ENCODE measurements at regions not wholly inside any gene's neighbourhood (a gene's known extent, or its start where the extent isn't known, plus 50 kb on each side); places are given as distances from the start of the nearest gene placed in this dataset.
A peak's percentile ranks its signal among the peaks of the same experiment; 100 is the strongest.

GRCh38 chr1:48092401-48092800 lies 95.2 kb upstream of the TRABD2B start:
- peaks cover 5% of the 10 kb centered on the region for H3K4me1 ChIP-seq (ENCODE audit: control insufficient read depth, insufficient read depth, low read length)
- H3K27me3 ChIP-seq (ENCODE audit: control insufficient read depth, insufficient read depth, low read length): peaks cover 26% of the 10 kb centered on the region
- no peaks in the 10 kb centered on the region for H3K36me3 ChIP-seq (ENCODE audit: control insufficient read depth, insufficient read depth, low read length)
- no peak overlapping the region for H3K4me3 ChIP-seq (ENCODE audit: low read depth, low read length)
- no peaks in the 10 kb centered on the region for H3K9me3 ChIP-seq (ENCODE audit: control insufficient read depth, insufficient read depth, low read length)
- no peak overlapping the region for H3K27ac ChIP-seq (ENCODE audit: low read depth, low read length)
- no peak for DNase-seq (ENCODE audit: low read depth in 4 of 6, low spot score in 6 of 6)
- 100% methylated on average over 6 of the region's 7 CpGs for WGBS (ENCODE audit: insufficient coverage)

- no peaks in the 10 kb centered on the region for H3K9me3 ChIP-seq (ENCODE audit: control insufficient read depth, insufficient read depth, low read length)
- peaks cover 5% of the 10 kb centered on the region for H3K4me1 ChIP-seq (ENCODE audit: control insufficient read depth, insufficient read depth, low read length)
- H3K36me3 ChIP-seq (ENCODE audit: control insufficient read depth, insufficient read depth, low read length): no peaks in the 10 kb centered on the region
- no peak overlapping the region for H3K27ac ChIP-seq (ENCODE audit: low read depth, low read length)
- peaks cover 26% of the 10 kb centered on the region for H3K27me3 ChIP-seq (ENCODE audit: control insufficient read depth, insufficient read depth, low read length)
- no peak for DNase-seq (ENCODE audit: low read depth in 4 of 6, low spot score in 6 of 6)
- 85% methylated on average over 22 of the region's 26 CpGs for WGBS (ENCODE audit: insufficient coverage)
- H3K4me3 ChIP-seq (ENCODE audit: low read depth, low read length): no peak overlapping the region
These were observed 92.2 kb upstream of the TRABD2B start for GRCh38 chr1:48089356-48089891.

- Histone ChIP-seq H3K27ac (ENCODE audit: low read depth, low read length) (no peak overlapping the region), H3K4me3 (ENCODE audit: low read depth, low read length) (no peak overlapping the region), H3K36me3 (ENCODE audit: control insufficient read depth, insufficient read depth, low read length) (no peaks in the 10 kb centered on the region), H3K27me3 (ENCODE audit: control insufficient read depth, insufficient read depth, low read length) (peaks cover 7% of the 10 kb centered on the region), H3K4me1 (ENCODE audit: control insufficient read depth, insufficient read depth, low read length) (no peaks in the 10 kb centered on the region), H3K9me3 (ENCODE audit: control insufficient read depth, insufficient read depth, low read length) (no peaks in the 10 kb centered on the region)
- DNase-seq (ENCODE audit: low read depth in 4 of 6, low spot score in 6 of 6): peak in 2 of 6 donors; percentile 17 to 44
- WGBS (ENCODE audit: insufficient coverage): no CpG with 5 or more reads among the region's 4 CpGs
These were observed 87.6 kb upstream of the TRABD2B start for GRCh38 chr1:48084826-48085225.

GRCh38 chr1:48082271-48082962 lies 85.2 kb upstream of the TRABD2B start:
- Histone ChIP-seq H3K27me3 (ENCODE audit: control insufficient read depth, insufficient read depth, low read length) (peaks cover 7% of the 10 kb centered on the region), H3K27ac (ENCODE audit: low read depth, low read length) (no peak overlapping the region), H3K4me1 (ENCODE audit: control insufficient read depth, insufficient read depth, low read length) (no peaks in the 10 kb centered on the region), H3K36me3 (ENCODE audit: control insufficient read depth, insufficient read depth, low read length) (no peaks in the 10 kb centered on the region), H3K9me3 (ENCODE audit: control insufficient read depth, insufficient read depth, low read length) (no peaks in the 10 kb centered on the region), H3K4me3 (ENCODE audit: low read depth, low read length) (no peak overlapping the region)
- peak in 2 of 6 donors; percentile 33 to 69 for DNase-seq (ENCODE audit: low read depth in 4 of 6, low spot score in 6 of 6)
- WGBS (ENCODE audit: insufficient coverage): 17% methylated on average over 2 of the region's 6 CpGs

- H3K4me1 ChIP-seq (ENCODE audit: control insufficient read depth, insufficient read depth, low read length): no peaks in the 10 kb centered on the region
- WGBS (ENCODE audit: insufficient coverage): 77% methylated on average over 6 of the region's 6 CpGs
- DNase-seq (ENCODE audit: low read depth in 4 of 6, low spot score in 6 of 6): peak in 1 of 6 donors; percentile 53
- H3K9me3 ChIP-seq (ENCODE audit: control insufficient read depth, insufficient read depth, low read length): no peaks in the 10 kb centered on the region
- no peak overlapping the region for H3K27ac ChIP-seq (ENCODE audit: low read depth, low read length)
- no peaks in the 10 kb centered on the region for H3K36me3 ChIP-seq (ENCODE audit: control insufficient read depth, insufficient read depth, low read length)
- H3K27me3 ChIP-seq (ENCODE audit: control insufficient read depth, insufficient read depth, low read length): peaks cover under 1% of the 10 kb centered on the region
- no peak overlapping the region for H3K4me3 ChIP-seq (ENCODE audit: low read depth, low read length)
These were observed 83.4 kb upstream of the TRABD2B start for GRCh38 chr1:48080331-48081255.

GRCh38 chr1:48079096-48079495 lies 81.9 kb upstream of the TRABD2B start:
- whole genome bisulfite sequencing (ENCODE audit: insufficient coverage): 44% methylated on average over 1 of the region's 1 CpG
- no peaks in the 10 kb centered on the region for H3K9me3 ChIP-seq (ENCODE audit: control insufficient read depth, insufficient read depth, low read length)
- no peak overlapping the region for H3K4me3 ChIP-seq (ENCODE audit: low read depth, low read length)
- no peaks in the 10 kb centered on the region for H3K4me1 ChIP-seq (ENCODE audit: control insufficient read depth, insufficient read depth, low read length)
- no peaks in the 10 kb centered on the region for H3K27me3 ChIP-seq (ENCODE audit: control insufficient read depth, insufficient read depth, low read length)
- no peak for DNase-seq (ENCODE audit: low read depth in 4 of 6, low spot score in 6 of 6)
- no peak overlapping the region for H3K27ac ChIP-seq (ENCODE audit: low read depth, low read length)
- no peaks in the 10 kb centered on the region for H3K36me3 ChIP-seq (ENCODE audit: control insufficient read depth, insufficient read depth, low read length)

GRCh38 chr1:48077795-48078222 lies 80.6 kb upstream of the TRABD2B start:
- Histone ChIP-seq H3K4me1 (ENCODE audit: control insufficient read depth, insufficient read depth, low read length) (no peaks in the 10 kb centered on the region), H3K36me3 (ENCODE audit: control insufficient read depth, insufficient read depth, low read length) (no peaks in the 10 kb centered on the region), H3K27me3 (ENCODE audit: control insufficient read depth, insufficient read depth, low read length) (no peaks in the 10 kb centered on the region), H3K27ac (ENCODE audit: low read depth, low read length) (no peak overlapping the region), H3K9me3 (ENCODE audit: control insufficient read depth, insufficient read depth, low read length) (no peaks in the 10 kb centered on the region), H3K4me3 (ENCODE audit: low read depth, low read length) (no peak overlapping the region)
- WGBS (ENCODE audit: insufficient coverage): 83% methylated on average over 1 of the region's 5 CpGs
- peak in 1 of 6 donors; percentile 17 for DNase-seq (ENCODE audit: low read depth in 4 of 6, low spot score in 6 of 6)

GRCh38 chr1:48076017-48076416 lies 78.8 kb upstream of the TRABD2B start:
- Histone ChIP-seq H3K4me3 (ENCODE audit: low read depth, low read length) (no peak overlapping the region), H3K9me3 (ENCODE audit: control insufficient read depth, insufficient read depth, low read length) (no peaks in the 10 kb centered on the region), H3K4me1 (ENCODE audit: control insufficient read depth, insufficient read depth, low read length) (no peaks in the 10 kb centered on the region), H3K36me3 (ENCODE audit: control insufficient read depth, insufficient read depth, low read length) (no peaks in the 10 kb centered on the region), H3K27ac (ENCODE audit: low read depth, low read length) (no peak overlapping the region), H3K27me3 (ENCODE audit: control insufficient read depth, insufficient read depth, low read length) (no peaks in the 10 kb centered on the region)
- no peak for DNase-seq (ENCODE audit: low read depth in 4 of 6, low spot score in 6 of 6)

GRCh38 chr1:48073798-48074530 lies 76.8 kb upstream of the TRABD2B start:
- H3K4me3 ChIP-seq (ENCODE audit: low read depth, low read length): no peak overlapping the region
- no peak for DNase-seq (ENCODE audit: low read depth in 4 of 6, low spot score in 6 of 6)
- no peaks in the 10 kb centered on the region for H3K9me3 ChIP-seq (ENCODE audit: control insufficient read depth, insufficient read depth, low read length)
- no peak overlapping the region for H3K27ac ChIP-seq (ENCODE audit: low read depth, low read length)
- WGBS (ENCODE audit: insufficient coverage): no CpG with 5 or more reads among the region's 12 CpGs
- no peaks in the 10 kb centered on the region for H3K36me3 ChIP-seq (ENCODE audit: control insufficient read depth, insufficient read depth, low read length)
- H3K27me3 ChIP-seq (ENCODE audit: control insufficient read depth, insufficient read depth, low read length): no peaks in the 10 kb centered on the region
- H3K4me1 ChIP-seq (ENCODE audit: control insufficient read depth, insufficient read depth, low read length): no peaks in the 10 kb centered on the region
